GM20000 (cell line): ENCODE measurements at regions not wholly inside any gene's neighbourhood (a gene's known extent, or its start where the extent isn't known, plus 50 kb on each side); places are given as distances from the start of the nearest gene placed in this dataset.

ENCODE experiments used
- DNase-seq: peaks from one replicate; pipeline ENCODE4 v3.0.0; 2012; ENCODE audit warnings: low spot score
- TF ChIP-seq, protein P1 (sequence below): IDR thresholded peaks from 2 replicates; pipeline ENCODE4 v1.5.1; 2012; ENCODE audit warnings: mild to moderate bottlenecking, control low read depth; ENCODE audit errors: extremely low read depth, missing control alignments

DNA sequence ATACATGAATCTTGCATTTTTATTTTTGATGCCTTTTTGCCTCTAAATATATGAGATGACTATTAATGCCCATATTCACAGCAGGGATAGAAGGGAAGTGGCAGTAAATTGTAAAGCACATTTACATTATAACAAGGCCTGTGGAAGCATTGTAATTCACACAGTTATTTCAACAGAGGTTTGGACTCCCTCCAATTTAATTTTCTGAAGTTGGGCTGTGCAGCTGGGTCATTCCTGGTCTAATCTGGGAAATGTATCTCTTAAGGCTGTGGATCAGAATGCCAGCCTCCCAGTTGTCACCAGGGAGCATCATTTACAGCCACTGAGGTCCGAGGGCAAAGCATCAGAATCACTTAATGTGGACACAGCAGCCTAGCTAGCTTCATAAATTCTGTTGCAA, 434.5 kb downstream of the MFSD1 start:
- DNase-seq, result no peak
- TF ChIP-seq, protein P1, sequence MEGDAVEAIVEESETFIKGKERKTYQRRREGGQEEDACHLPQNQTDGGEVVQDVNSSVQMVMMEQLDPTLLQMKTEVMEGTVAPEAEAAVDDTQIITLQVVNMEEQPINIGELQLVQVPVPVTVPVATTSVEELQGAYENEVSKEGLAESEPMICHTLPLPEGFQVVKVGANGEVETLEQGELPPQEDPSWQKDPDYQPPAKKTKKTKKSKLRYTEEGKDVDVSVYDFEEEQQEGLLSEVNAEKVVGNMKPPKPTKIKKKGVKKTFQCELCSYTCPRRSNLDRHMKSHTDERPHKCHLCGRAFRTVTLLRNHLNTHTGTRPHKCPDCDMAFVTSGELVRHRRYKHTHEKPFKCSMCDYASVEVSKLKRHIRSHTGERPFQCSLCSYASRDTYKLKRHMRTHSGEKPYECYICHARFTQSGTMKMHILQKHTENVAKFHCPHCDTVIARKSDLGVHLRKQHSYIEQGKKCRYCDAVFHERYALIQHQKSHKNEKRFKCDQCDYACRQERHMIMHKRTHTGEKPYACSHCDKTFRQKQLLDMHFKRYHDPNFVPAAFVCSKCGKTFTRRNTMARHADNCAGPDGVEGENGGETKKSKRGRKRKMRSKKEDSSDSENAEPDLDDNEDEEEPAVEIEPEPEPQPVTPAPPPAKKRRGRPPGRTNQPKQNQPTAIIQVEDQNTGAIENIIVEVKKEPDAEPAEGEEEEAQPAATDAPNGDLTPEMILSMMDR, result no peak

DNA sequence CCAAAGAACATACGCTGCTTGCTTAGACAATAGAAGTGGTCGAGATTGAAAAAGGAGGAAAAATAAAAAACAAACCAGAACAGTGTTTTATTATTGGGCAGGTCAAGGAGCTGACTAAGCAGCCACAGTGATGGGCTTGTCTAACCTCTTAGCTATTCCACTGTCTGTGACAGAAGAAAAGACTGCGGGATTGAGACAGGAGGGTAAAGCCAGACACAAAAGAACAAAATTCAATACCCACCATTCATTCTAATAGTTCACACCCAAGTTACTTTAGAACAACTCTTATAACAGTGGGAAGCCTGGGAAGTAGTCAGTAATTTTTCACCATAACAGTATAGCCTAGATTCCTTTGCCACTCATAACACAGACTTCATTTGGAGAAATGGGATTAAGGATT, 435.4 kb downstream of the MFSD1 start:
- TF ChIP-seq, protein P1, result no peak
- DNase-seq, result no peak

DNA sequence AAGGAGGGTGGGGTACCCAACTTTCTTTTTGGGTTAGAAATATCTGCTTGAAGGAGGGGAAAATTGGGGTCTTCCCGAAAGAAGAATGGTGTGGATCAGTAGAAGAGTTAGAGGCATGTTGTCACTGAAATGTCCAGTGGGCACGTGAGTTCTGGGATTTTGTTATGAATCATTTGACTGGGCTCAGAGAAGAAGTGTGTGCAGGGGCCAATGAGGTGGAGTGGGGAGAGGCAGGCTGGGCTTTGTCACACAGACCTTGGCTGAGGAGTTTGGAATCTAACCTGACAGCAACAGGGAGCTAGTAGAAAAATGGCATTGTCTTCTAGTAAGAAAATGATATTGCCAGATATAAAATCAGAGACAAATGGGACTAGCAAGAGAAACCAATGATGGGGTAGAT, 436.8 kb downstream of the MFSD1 start:
- DNase-seq, result no peak
- TF ChIP-seq, protein P1, result no peak

DNA sequence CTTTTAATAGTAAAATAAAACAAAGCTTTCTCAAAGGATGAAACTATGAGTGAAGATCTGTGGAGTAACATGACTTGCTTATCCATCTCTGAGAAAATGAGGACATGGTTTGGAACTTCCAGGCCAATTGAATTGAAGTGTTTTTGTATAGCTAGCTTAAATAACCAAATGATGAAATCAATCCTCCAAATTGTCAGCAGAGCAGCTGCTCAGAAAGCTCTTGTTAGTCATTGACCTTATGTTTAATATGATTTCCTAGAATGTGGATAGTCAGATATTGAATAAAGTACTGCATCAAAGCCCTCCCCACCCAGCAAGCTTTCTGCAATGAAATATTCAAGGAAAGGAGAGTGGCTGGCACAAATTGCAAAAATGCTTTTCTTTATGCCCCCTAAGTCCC, 437.2 kb downstream of the MFSD1 start:
- TF ChIP-seq, protein P1, result no peak
- DNase-seq, result no peak

DNA sequence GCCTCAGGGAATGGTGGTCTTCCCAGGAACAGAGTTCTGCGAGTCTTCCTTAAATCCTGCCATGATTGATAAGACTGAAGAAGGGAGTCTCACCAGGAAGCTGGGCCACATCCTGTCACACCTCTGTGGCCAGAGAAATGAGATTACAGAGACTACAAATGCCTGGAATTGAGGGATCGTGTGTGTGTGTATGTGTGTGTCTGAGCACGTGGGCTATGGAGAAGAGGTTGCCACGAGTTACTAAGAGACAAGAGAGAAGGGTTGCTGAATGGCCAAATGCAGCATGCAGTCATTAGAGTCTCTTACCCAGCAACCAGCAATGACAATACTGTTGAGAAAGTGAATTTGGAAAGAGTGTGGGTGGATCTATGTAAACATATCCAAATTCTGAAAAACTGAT, 443.1 kb downstream of the MFSD1 start:
- DNase-seq, result no peak
- TF ChIP-seq, protein P1, result no peak

DNA sequence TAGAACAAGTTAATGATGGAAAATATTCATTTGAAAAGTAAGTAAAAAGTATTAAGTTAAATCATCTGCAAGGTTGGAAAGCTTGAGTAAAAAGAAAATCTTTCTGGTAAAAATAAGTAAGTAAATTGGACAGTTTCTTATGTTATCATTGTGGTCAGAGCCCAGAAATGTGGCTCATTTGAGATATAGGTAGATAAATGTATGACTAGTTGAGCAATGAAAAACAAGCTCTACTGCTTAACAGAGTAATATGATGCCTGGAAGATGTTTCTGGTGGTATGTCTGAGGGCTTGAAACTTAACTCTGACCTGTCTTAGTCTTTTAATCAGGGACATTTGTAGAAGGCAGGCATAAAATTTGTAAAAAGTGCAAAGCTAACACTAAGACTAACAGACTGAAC, 444.0 kb downstream of the MFSD1 start:
- TF ChIP-seq, protein P1, result no peak
- DNase-seq, result no peak

DNA sequence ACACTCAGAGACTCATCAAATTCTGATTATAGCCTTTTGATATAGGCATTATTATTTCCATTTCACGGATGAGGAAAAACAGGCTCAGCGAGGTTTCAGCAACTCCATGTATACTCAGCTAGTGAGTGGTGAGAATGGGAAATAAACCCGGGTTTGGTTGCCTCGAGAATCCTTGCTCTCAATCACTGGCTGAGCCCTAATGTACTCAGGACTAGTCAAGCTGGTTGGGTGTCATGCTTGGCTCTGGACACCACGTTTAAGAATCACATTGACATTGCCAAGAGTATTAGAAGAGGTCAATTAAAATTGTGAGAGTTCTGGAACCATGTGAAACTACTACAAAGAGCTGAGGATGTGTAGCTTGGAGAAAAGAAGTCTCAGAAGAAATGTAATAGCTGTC, 444.5 kb downstream of the MFSD1 start:
- TF ChIP-seq, protein P1, result no peak
- no peak for DNase-seq
